Spinal cord (tissue), 9 donors: ENCODE measurements at regions not wholly inside any gene's neighbourhood (a gene's known extent, or its start where the extent isn't known, plus 50 kb on each side); places are given as distances from the start of the nearest gene placed in this dataset.
"Not testable (repeated sequence)": the region's sequence is repeated elsewhere in the genome, so short reads cannot be mapped to it uniquely, and the experiment has no call there.

ENCODE experiments used
- DNase-seq, 6 donors: peaks; one replicate each; pipeline versions ENCODE4 v3.0.0 to v3.0.0-alpha.2; 2013 to 2015; ENCODE audit warnings: low spot score in 6 of 6, low read depth in 4 of 6
- H3K27ac ChIP-seq: one replicate; pipeline ENCODE4 v1.5.1; 2013; ENCODE audit warnings: low read depth, low read length, control low read depth
- H3K27me3 ChIP-seq: one replicate; pipeline ENCODE4 v1.6.1; 2013; ENCODE audit warnings: low read length; ENCODE audit not compliant: control insufficient read depth, insufficient read depth
- H3K36me3 ChIP-seq: one replicate; pipeline ENCODE4 v1.6.1; 2013; ENCODE audit warnings: low read length; ENCODE audit not compliant: control insufficient read depth, insufficient read depth
- H3K4me1 ChIP-seq: one replicate; pipeline ENCODE4 v1.6.1; 2013; ENCODE audit warnings: low read length; ENCODE audit not compliant: control insufficient read depth, insufficient read depth
- H3K4me3 ChIP-seq: one replicate; pipeline ENCODE4 v1.5.1; 2013; ENCODE audit warnings: low read depth, low read length, control low read depth
- H3K9me3 ChIP-seq: one replicate; pipeline ENCODE4 v1.6.1; 2013; ENCODE audit warnings: low read length; ENCODE audit not compliant: control insufficient read depth, insufficient read depth
- WGBS: methylation state at CpG from one replicate; pipeline ENCODE4 v1.1.5; 2013; ENCODE audit warnings: missing lambda C conversion rate; ENCODE audit not compliant: insufficient coverage; 5-methylcytosine and 5-hydroxymethylcytosine counted together
- donor health status: healthy.

DNA sequence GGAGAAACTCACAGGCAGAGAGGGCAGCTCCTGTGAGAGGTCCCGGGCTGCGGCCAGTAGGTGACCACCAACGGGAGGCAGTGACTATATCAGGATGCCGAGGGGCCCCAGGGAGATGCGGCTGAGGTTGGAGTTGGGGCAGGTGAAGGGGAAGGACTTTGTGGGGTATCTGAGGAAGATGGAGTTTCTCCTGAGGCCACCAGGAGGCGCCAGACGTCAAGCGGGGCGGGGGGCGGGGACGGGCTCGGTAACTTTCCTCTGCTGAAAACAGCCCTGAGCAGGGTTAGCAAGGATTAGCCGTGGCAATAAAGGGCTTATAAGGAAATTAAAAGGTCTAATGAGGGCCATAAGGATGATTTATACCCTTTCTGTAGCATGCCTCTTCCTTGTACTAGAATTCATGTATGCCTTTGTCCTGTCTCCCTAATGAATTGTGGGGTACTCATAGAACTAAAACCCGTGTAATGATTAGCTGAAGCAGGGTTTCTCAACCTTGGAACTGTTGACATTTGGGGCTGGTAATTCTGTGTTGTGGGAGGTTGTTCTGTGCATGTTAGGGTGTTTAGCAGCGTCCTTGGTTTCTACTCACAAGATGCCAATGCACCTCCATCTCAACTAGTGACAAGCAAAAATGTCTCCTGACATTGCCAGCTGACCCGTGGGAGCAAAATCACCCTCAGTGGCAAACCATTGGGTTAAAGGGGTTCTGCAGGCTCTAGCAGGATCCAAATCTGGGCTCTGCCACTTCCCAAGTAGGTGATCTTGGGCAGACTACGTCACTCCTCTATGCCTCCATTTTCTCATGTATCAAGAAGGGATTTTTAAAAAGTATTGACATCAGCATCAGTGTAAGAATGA is 74.8 kb upstream of the GRIN2A start:
- H3K9me3 ChIP-seq: no peaks in the 10 kb centered on the region
- DNase-seq: peak in 2 of 6 donors; percentile 34 to 63
- no peak overlapping the region for H3K4me3 ChIP-seq
- no peaks in the 10 kb centered on the region for H3K4me1 ChIP-seq
- no peaks in the 10 kb centered on the region for H3K27me3 ChIP-seq
- 5% methylated on average over 12 of the region's 17 CpGs for WGBS
- H3K36me3 ChIP-seq: no peaks in the 10 kb centered on the region
- H3K27ac ChIP-seq: no peak overlapping the region

DNA sequence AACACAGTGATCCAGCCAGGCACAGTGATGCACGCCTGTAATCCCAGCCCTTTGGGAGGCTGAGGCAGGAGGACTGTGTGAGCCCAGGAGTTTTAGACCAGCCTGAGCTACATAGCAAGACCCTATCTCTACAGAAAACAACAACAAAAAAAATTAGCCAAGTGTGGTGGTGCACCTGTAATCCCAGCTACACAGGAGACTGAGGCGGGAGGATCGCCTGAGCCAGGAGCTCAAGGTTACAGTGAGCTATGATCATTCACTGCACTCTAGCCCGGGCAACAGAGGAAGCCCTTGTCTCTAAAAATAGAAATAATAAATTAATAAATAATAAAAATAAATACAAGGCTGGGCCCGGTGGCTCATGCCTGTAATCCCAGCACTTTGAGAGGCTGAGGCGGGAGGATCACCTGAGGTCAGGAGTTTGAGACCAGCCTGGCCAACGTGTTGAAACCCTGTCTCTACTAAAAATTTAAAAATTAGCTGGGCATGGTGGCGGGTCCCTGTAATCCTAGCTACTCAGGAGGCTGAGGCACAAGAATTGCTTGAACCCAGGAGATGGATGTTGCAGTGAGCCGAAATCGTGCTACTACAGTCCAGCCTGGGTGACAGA is 75.5 kb upstream of the GRIN2A start:
- not testable (repeated sequence) for H3K27me3 ChIP-seq, DNase-seq, H3K9me3 ChIP-seq, H3K36me3 ChIP-seq, H3K4me3 ChIP-seq, H3K27ac ChIP-seq, H3K4me1 ChIP-seq
- 96% methylated on average over 5 of the region's 10 CpGs for WGBS

DNA sequence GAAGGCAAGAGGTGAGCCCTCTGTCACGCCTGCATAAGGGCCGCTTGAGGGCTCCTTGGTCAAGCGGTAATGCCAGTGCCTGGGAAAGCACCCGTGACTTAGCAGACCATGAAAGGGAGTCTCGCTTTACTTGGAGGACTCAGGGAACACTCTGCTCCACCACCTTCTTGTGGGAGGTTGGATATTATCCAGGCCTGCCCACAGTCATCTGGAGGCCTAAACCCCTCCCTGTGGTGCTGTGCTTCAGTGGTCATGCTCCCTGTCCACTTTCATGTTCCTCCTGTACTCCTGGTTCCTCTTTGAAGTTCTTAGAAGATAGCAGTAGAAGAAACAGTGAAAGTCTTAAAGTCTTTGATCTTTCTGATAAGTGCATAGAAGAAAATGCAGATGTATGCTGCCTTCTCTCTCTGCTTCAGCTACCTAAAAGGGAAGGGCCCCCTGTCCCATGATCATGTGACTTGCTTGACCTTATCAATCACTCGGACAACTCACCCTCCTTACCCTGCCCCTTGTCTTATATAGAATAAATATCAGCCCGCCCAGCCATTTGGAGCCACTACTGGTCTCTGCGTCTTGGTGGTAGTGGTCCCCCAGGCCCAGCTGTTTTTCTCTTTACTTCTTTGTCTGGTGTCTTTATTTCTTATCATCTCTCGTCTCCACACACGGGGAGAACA is 76.8 kb upstream of the GRIN2A start:
- not testable (repeated sequence) for DNase-seq, H3K4me1 ChIP-seq, H3K9me3 ChIP-seq, H3K4me3 ChIP-seq, H3K27me3 ChIP-seq, H3K27ac ChIP-seq, H3K36me3 ChIP-seq
- WGBS: 100% methylated on average over 3 of the region's 10 CpGs

DNA sequence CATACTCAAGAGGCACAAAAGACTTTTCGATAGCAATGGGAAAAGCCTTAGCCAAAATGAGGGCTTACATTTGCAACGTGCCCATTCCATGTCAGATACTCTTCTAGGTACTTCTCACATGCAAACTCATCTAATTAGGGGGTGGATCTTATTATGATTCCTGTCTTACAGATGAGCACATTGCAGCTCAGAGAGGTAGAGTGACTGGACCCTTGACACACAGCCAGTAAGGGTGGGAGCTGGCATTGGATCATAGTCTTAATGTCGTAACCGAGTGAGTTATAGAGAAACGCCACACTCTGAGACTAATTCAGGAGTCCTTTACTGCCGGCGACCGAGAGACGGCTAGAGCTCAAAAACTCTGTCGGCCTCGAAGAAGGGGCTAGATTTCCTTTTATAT is 78.8 kb upstream of the GRIN2A start:
- H3K36me3 ChIP-seq: no peaks in the 10 kb centered on the region
- H3K4me3 ChIP-seq: no peak overlapping the region
- no peak overlapping the region for H3K27ac ChIP-seq
- H3K4me1 ChIP-seq: no peaks in the 10 kb centered on the region
- 53% methylated on average over 9 of the region's 11 CpGs for WGBS
- H3K9me3 ChIP-seq: no peaks in the 10 kb centered on the region
- DNase-seq: no peak
- no peaks in the 10 kb centered on the region for H3K27me3 ChIP-seq

DNA sequence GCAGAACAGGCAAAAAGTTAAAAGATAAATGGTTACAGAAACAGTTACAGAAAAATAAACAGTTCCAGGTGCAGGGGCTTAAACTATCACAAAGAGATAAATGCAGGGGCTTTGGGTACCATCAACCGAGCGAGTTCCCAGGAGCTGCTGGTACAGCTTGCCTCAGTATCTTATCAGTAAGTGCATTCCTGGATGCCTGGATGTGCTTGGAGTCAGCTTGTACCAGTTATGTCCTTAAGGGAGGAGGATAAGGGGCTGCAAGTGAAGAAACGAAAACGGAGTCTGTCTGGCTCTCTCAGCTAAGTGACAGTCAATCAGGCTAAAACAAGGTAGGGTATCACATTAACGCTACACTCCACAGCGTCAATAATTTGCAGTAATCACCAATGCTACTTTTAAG is 79.3 kb upstream of the GRIN2A start:
- H3K9me3 ChIP-seq, H3K4me3 ChIP-seq, H3K27me3 ChIP-seq, H3K36me3 ChIP-seq, H3K4me1 ChIP-seq, H3K27ac ChIP-seq, DNase-seq: not testable (repeated sequence)
- 70% methylated on average over 3 of the region's 6 CpGs for WGBS

DNA sequence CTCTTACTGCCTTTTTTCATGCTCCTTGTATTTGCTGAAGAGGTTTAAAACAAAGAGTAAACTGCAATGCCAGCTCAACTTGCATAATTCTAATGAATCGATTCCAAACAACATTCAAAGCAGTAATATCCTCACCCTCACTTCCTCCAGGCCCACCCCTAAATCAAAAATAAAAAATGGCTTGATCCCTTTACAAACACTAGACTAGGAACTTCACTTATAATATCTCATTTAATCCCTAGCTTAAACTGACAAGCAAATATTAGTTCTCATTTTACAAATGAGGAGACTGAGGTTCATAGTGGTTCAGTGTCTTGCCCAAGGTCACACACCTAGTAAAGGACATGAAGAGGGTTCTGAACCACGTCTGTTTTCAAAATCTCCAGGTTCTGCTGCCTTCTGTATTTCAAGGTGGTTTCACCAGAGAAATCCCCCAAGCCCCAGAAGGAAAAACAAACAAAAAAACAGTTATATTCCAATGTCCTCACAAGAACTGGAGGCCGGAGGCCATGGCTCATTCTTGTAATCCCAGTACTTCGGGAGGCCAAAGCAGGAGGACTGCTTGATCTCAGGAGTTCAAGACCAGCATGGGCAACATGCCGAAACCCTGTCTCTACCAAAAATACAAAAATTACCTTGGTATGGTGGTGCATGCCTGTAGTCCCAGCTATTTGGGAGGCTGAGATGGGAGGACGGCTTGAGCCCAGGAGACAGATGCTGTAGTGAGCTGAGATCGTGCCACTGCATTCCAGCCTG is 80.3 kb upstream of the GRIN2A start:
- Histone ChIP-seq H3K27ac (no peak overlapping the region), H3K9me3 (no peaks in the 10 kb centered on the region), H3K27me3 (no peaks in the 10 kb centered on the region), H3K36me3 (no peaks in the 10 kb centered on the region), H3K4me1 (no peaks in the 10 kb centered on the region), H3K4me3 (no peak overlapping the region)
- 100% methylated on average over 3 of the region's 7 CpGs for WGBS
- no peak for DNase-seq

DNA sequence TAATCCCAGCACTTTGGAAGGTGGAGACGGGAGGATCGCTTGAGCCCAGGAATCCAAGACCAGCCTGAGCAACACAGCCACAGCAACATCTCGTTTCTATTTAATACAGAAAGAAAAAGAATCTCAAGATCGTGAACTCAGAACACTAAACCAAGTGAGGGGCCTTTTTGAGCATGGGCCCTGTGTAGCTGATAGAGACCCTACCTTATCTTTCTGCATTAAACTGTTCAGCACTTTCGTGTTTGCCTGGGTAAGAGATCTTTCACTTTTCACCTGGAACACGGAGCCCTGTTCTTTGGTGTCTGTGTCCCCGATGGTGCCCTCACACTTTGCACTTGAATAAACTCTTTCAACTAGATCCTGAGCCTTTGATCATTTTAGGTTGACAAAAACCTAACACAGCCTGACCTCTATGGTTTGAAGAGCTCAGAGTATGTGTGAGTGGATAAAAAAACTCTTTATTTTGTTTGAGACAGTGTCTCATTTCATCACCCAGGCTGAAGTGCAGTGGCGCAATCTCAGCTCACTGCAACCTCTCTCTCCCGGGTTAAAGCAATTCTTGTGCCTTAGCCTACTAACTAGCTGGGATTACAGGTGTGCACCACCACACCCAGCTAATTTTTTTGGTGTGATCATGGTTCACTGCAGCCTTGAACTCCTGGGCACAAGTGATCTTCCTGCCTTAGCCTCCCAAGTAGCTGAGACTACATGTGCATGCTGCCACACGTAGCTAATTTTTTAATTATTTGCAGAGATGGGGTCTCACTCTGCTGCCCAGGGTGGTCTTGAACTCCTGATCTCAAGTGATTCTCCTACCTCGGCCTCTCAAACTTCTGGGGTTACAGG is 83.8 kb upstream of the GRIN2A start:
- Histone ChIP-seq H3K27ac (no peak overlapping the region), H3K9me3 (no peaks in the 10 kb centered on the region), H3K4me1 (no peaks in the 10 kb centered on the region), H3K36me3 (no peaks in the 10 kb centered on the region), H3K4me3 (no peak overlapping the region), H3K27me3 (no peaks in the 10 kb centered on the region)
- no peak for DNase-seq
- 90% methylated on average over 6 of the region's 11 CpGs for WGBS

DNA sequence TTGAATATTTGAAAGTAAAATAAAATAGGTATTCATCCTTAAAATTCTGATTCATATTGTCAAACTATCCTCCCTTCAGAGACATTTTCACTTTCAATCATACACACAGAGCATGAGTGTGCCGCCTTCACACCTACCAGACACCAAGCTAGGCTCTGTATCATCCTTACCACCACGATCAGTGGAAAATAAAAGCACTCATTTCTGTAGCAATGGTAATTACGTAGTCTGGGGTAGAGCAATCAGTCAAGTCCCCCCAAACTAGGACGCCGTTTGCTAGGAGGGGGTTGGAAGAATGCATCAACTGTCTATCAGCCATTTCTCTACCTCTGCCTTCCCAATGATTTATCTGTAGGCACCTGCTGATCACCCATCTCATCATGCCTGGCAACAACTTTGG is 84.6 kb upstream of the GRIN2A start:
- WGBS: 100% methylated on average over 1 of the region's 5 CpGs
- no peaks in the 10 kb centered on the region for H3K9me3 ChIP-seq
- no peak overlapping the region for H3K4me3 ChIP-seq
- DNase-seq: no peak
- H3K27me3 ChIP-seq: no peaks in the 10 kb centered on the region
- no peaks in the 10 kb centered on the region for H3K36me3 ChIP-seq
- H3K27ac ChIP-seq: no peak overlapping the region
- H3K4me1 ChIP-seq: no peaks in the 10 kb centered on the region

DNA sequence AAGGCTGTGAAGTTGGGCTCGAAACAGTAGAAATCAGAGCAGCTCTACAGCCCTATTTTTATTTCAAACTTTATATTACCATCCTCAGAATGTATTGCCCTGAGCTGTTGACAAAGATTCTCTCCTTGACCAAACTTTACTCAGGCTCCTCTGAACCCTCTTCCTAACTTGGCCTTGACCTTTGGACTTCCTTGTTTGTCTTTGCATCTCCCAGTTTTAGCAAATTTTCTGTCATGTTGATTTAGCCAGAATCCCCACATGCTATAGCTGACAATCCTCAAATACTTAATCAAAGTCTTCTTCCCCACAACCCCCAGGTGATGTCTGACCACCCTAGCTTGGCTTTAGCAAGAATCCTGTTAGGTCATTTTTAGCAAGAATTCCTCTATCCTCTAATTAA is 87.4 kb upstream of the GRIN2A start:
- no peak for DNase-seq
- no peaks in the 10 kb centered on the region for H3K4me1 ChIP-seq
- no peaks in the 10 kb centered on the region for H3K36me3 ChIP-seq
- H3K27ac ChIP-seq: no peak overlapping the region
- no peaks in the 10 kb centered on the region for H3K27me3 ChIP-seq
- no peak overlapping the region for H3K4me3 ChIP-seq
- whole genome bisulfite sequencing: no CpG with 5 or more reads among the region's 1 CpG
- H3K9me3 ChIP-seq: no peaks in the 10 kb centered on the region
